ENCODE measurements at regions not wholly inside any gene's neighbourhood (a gene's known extent, or its start where the extent isn't known, plus 50 kb on each side); places are given as distances from the start of the nearest gene placed in this dataset.

DNA sequence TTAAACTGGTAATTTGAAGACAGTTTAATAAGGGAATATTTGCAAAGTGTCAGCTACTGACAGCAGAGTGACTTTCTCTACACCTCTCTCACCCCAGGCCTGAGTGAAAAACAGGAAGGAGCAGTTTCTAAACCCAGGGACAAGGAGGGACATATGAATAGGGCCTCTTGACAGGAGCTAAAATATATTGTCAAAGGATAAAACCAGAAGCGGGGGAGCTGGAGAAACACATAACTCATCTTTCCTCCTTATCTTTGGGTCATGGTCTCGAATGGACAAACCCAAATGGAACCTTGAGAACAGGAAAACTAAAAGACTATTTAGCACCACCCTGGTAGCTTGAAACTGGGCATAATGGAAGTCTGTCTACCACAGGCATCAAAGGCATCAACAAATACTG, 197.5 kb upstream of the FOXA2 start:
- BruUV-seq (replicated peaks) = no TSS peak
- in situ Hi-C loops (cut with HindIII; ENCODE audit: extremely low pct_ligation_motif_present, low pct_unique_long_range_greater_than_20kb) = no loop called here
- Histone ChIP-seq H3K4me2 (ENCODE audit: low read depth, low read length) (no peak overlapping the region), H3K27ac (ENCODE audit: extremely low read length, insufficient read depth, low read length) (no peak overlapping the region), H3K4me3 (replicated peaks in 1 of 3; ENCODE audit: insufficient read depth in 1 of 3, low read depth in 2 of 3, low read length in 3 of 3) (no peak overlapping the region), H3K36me3 (replicated peaks in 1 of 2; ENCODE audit: control insufficient read depth in 1 of 2, insufficient read depth in 2 of 2, low read length in 2 of 2) (no peaks in the 10 kb centered on the region), H3K9ac (ENCODE audit: insufficient read depth, low read depth, low read length) (no peak overlapping the region), H3K79me2 (ENCODE audit: insufficient read depth, low read length) (no peaks in the 10 kb centered on the region), H4K20me1 (ENCODE audit: insufficient read depth, low read length) (no peaks in the 10 kb centered on the region), H3K27me3 (ENCODE audit: control insufficient read depth in 1 of 2, insufficient read depth in 2 of 2, low read length in 2 of 2) (no peaks in the 10 kb centered on the region; a peak in 1 of 5 replicates), H3K9me3 (ENCODE audit: low read length) (no peaks in the 10 kb centered on the region), H2AFZ (ENCODE audit: low read length) (no peak overlapping the region), H3K4me1 (ENCODE audit: insufficient read depth, low read length) (no peaks in the 10 kb centered on the region)
- WGBS (ENCODE audit: low lambda C conversion rate) = 36% methylated on average over 2 of the region's 2 CpGs
- TF ChIP-seq ISX (CRISPR knock-in tag; conservative IDR thresholded peaks at IDR 0.05) (no peak), SP4 (CRISPR knock-in tag; IDR thresholded peaks at IDR 0.05) (no peak), ZNF383 (CRISPR knock-in tag; IDR thresholded peaks at IDR 0.05; ENCODE audit: borderline replicate concordance) (no peak), FLYWCH1 (CRISPR knock-in tag; IDR thresholded peaks at IDR 0.05) (no peak), ATRX (CRISPR knock-in tag; IDR thresholded peaks at IDR 0.05; ENCODE audit: borderline replicate concordance) (no peak), ZNF749 (CRISPR knock-in tag; IDR thresholded peaks at IDR 0.05; ENCODE audit: borderline replicate concordance) (no peak), ZFP37 (CRISPR knock-in tag; IDR thresholded peaks at IDR 0.05; ENCODE audit: borderline replicate concordance) (no peak), ARID2 (CRISPR knock-in tag; IDR thresholded peaks at IDR 0.05; ENCODE audit: borderline replicate concordance) (no peak), ZNF83 (CRISPR knock-in tag; IDR thresholded peaks at IDR 0.05; ENCODE audit: borderline replicate concordance) (no peak), ZNF788 (CRISPR knock-in tag; IDR thresholded peaks at IDR 0.05; ENCODE audit: borderline replicate concordance) (no peak), ZNF224 (CRISPR knock-in tag; IDR thresholded peaks at IDR 0.05) (no peak), RFX5 (IDR thresholded peaks at IDR 0.05; ENCODE audit: low read depth, low read length) (no peak)
- TF ChIP-seq, protein P1, sequence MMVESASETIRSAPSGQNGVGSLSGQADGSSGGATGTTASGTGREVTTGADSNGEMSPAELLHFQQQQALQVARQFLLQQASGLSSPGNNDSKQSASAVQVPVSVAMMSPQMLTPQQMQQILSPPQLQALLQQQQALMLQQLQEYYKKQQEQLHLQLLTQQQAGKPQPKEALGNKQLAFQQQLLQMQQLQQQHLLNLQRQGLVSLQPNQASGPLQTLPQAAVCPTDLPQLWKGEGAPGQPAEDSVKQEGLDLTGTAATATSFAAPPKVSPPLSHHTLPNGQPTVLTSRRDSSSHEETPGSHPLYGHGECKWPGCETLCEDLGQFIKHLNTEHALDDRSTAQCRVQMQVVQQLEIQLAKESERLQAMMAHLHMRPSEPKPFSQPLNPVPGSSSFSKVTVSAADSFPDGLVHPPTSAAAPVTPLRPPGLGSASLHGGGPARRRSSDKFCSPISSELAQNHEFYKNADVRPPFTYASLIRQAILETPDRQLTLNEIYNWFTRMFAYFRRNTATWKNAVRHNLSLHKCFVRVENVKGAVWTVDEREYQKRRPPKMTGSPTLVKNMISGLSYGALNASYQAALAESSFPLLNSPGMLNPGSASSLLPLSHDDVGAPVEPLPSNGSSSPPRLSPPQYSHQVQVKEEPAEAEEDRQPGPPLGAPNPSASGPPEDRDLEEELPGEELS (CRISPR knock-in tag; IDR thresholded peaks at IDR 0.05) = no peak
- no peak for DNase-seq (ENCODE audit: low spot score)
- intact Hi-C loops (cut with micrococcal nuclease; ENCODE audit: unreplicated experiment) = no loop called here
- no peak for FAIRE-seq
- ChIA-PET CTCF (ENCODE audit: low intra/inter-chr PET ratio, low total read pairs) (no interaction called here), POLR2A (no interaction called here)
- ATAC-seq = no peak

All from HepG2 (cell line).